HG02970 (cell line): ENCODE measurements at regions not wholly inside any gene's neighbourhood (a gene's known extent, or its start where the extent isn't known, plus 50 kb on each side); places are given as distances from the start of the nearest gene placed in this dataset.

ENCODE experiments used
- ATAC-seq: cut with Tn5 transposase; IDR thresholded peaks from one replicate; pipeline ENCODE4 v1.9.1; 2021; ENCODE audit warnings: mild to moderate bottlenecking, moderate library complexity, moderate number of reproducible peaks; ENCODE audit not compliant: unreplicated experiment, low FRiP score

GRCh38 chr7:12879139-12879538 lies 191.7 kb downstream of the ARL4A start:
- no peak for ATAC-seq

GRCh38 chr7:12881712-12882111 lies 194.3 kb downstream of the ARL4A start:
- no peak for ATAC-seq

- no peak for ATAC-seq
Measured at GRCh38 chr7:12882710-12883109, 195.3 kb downstream of the ARL4A start.

- no peak for ATAC-seq
Measured at GRCh38 chr7:12884033-12884432, 196.6 kb downstream of the ARL4A start.

- ATAC-seq, result no peak
Measured at GRCh38 chr7:12884856-12885440, 197.5 kb downstream of the ARL4A start.

GRCh38 chr7:12888717-12889116 lies 201.3 kb downstream of the ARL4A start:
- no peak for ATAC-seq

- no peak for ATAC-seq
Measured at GRCh38 chr7:12889391-12889790, 202.0 kb downstream of the ARL4A start.

- ATAC-seq, result no peak
Measured at GRCh38 chr7:12890586-12890985, 203.2 kb downstream of the ARL4A start.

- ATAC-seq, result no peak
Measured at GRCh38 chr7:12893292-12893691, 205.9 kb downstream of the ARL4A start.

GRCh38 chr7:12895296-12895695 lies 207.9 kb downstream of the ARL4A start:
- ATAC-seq, result no peak

- ATAC-seq, result no peak
Measured at GRCh38 chr7:12896316-12896715, 208.9 kb downstream of the ARL4A start.

GRCh38 chr7:12898004-12898403 lies 210.6 kb downstream of the ARL4A start:
- ATAC-seq, result no peak

- ATAC-seq, result no peak
Measured at GRCh38 chr7:12898620-12899019, 211.2 kb downstream of the ARL4A start.

- ATAC-seq, result no peak
Measured at GRCh38 chr7:12905671-12906070, 218.2 kb downstream of the ARL4A start.

GRCh38 chr7:12907774-12908173 lies 220.3 kb downstream of the ARL4A start:
- no peak for ATAC-seq

GRCh38 chr7:12909483-12909882 lies 222.1 kb downstream of the ARL4A start:
- no peak for ATAC-seq

GRCh38 chr7:12911053-12911452 lies 223.6 kb downstream of the ARL4A start:
- ATAC-seq, result no peak

GRCh38 chr7:12913002-12913401 lies 225.6 kb downstream of the ARL4A start:
- ATAC-seq, result no peak

GRCh38 chr7:12917801-12918200 lies 230.4 kb downstream of the ARL4A start:
- no peak for ATAC-seq

GRCh38 chr7:12921751-12922345 lies 234.4 kb downstream of the ARL4A start:
- no peak for ATAC-seq

GRCh38 chr7:12923971-12924370 lies 236.5 kb downstream of the ARL4A start:
- ATAC-seq, result no peak

GRCh38 chr7:12926206-12926605 lies 238.8 kb downstream of the ARL4A start:
- ATAC-seq, result no peak
